ENCODE measurements at regions not wholly inside any gene's neighbourhood (a gene's known extent, or its start where the extent isn't known, plus 50 kb on each side); places are given as distances from the start of the nearest gene placed in this dataset.

DNA sequence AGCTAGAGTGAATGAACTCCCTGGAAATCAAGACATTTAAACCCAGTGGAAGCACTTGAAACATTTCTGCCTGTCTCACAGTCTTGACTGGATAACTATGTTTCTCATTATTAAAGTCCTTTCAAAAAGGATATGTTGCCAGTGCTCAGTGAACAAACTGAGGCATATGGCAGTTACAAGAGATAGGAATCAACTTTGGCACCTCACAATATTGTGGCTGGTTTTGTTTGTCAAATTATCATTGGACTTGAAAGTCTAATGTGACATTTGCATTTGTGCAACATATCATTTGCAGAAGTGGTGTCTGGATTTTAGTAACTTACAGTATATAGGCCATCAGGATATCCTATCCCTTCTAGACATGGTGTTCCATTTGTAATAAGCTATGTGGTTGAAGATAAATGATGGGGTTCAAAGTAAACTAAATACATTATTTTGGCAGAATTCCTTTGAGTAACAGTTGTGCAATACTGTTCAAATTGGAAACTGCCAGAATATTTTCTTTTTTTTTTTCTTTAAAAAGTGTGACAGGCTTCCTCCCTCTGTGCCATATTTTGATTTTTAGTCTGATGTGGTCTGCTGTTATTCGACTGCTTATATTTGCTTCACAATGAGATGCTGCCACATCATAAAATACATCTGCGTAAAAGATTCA lies 927.7 kb downstream of the FLRT2 start:
- TF ChIP-seq CTCF (conservative IDR thresholded peaks at IDR 0.05) (no peak), ZFX (IDR thresholded peaks at IDR 0.05) (no peak)

Measured in C4-2B (cell line).